ENCODE measurements at regions not wholly inside any gene's neighbourhood (a gene's known extent, or its start where the extent isn't known, plus 50 kb on each side); places are given as distances from the start of the nearest gene placed in this dataset.

- TF ChIP-seq, protein P1, sequence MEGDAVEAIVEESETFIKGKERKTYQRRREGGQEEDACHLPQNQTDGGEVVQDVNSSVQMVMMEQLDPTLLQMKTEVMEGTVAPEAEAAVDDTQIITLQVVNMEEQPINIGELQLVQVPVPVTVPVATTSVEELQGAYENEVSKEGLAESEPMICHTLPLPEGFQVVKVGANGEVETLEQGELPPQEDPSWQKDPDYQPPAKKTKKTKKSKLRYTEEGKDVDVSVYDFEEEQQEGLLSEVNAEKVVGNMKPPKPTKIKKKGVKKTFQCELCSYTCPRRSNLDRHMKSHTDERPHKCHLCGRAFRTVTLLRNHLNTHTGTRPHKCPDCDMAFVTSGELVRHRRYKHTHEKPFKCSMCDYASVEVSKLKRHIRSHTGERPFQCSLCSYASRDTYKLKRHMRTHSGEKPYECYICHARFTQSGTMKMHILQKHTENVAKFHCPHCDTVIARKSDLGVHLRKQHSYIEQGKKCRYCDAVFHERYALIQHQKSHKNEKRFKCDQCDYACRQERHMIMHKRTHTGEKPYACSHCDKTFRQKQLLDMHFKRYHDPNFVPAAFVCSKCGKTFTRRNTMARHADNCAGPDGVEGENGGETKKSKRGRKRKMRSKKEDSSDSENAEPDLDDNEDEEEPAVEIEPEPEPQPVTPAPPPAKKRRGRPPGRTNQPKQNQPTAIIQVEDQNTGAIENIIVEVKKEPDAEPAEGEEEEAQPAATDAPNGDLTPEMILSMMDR (conservative IDR thresholded peaks at IDR 0.05; ENCODE audit: low read depth, low read length) = no peak
- TF ChIP-seq EZH2 (IDR thresholded peaks at IDR 0.05; ENCODE audit: borderline replicate concordance, low read depth, low read length, poor library complexity, severe bottlenecking) = no peak
Observed at GRCh38 chr4:67366311-67366861, 178.9 kb downstream of the CENPC start.
